GM12872 (cell line): ENCODE measurements at regions not wholly inside any gene's neighbourhood (a gene's known extent, or its start where the extent isn't known, plus 50 kb on each side); places are given as distances from the start of the nearest gene placed in this dataset.
A peak's percentile ranks its signal among the peaks of the same experiment; 100 is the strongest.

Experiments
- TF ChIP-seq, protein P1 (sequence below): IDR thresholded peaks from 3 replicates; pipeline ENCODE4 v1.5.1; 2011; ENCODE audit warnings: low read depth, mild to moderate bottlenecking, low read length, moderate library complexity; ENCODE audit not compliant: insufficient read depth

DNA sequence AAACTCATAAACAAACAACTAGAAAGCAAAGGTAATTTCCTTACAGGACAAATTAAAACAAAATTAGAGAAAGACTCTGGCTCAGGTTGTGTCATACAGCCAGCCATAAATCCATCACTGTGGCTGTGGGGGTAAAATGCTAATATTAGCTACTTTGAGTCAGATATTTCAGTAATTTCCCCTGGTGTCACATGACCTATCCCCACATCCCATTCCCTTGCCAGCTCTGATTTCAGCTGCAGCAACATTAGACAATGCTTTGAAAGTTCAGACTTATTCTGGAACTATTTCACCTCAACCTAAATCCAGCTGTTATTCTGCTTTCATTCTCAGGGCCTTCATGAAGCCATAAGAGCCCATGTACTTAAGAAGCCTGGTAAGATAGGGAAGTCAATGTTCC is 55.3 kb downstream of the RPL10L start:
- TF ChIP-seq, protein P1, sequence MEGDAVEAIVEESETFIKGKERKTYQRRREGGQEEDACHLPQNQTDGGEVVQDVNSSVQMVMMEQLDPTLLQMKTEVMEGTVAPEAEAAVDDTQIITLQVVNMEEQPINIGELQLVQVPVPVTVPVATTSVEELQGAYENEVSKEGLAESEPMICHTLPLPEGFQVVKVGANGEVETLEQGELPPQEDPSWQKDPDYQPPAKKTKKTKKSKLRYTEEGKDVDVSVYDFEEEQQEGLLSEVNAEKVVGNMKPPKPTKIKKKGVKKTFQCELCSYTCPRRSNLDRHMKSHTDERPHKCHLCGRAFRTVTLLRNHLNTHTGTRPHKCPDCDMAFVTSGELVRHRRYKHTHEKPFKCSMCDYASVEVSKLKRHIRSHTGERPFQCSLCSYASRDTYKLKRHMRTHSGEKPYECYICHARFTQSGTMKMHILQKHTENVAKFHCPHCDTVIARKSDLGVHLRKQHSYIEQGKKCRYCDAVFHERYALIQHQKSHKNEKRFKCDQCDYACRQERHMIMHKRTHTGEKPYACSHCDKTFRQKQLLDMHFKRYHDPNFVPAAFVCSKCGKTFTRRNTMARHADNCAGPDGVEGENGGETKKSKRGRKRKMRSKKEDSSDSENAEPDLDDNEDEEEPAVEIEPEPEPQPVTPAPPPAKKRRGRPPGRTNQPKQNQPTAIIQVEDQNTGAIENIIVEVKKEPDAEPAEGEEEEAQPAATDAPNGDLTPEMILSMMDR, result no peak

DNA sequence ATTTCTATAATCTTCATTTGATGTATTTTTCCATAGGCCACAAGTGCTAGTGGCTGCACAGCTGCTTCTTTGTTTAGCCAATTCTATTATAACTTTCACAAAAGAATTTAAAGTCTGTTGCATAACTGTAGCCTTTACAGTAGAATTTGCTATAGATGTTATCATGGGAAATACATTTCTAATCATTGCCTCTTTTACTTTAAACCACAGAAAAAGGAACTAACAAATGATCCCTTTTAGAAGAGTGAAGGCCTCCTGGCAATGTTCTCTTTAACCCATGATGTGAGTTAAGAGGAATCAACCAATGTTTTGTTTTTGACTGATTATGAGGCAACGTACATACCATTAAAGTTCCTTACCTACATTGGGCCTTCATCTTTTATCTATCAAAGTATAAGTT is 68.8 kb downstream of the RPL10L start:
- TF ChIP-seq, protein P1, result no peak

DNA sequence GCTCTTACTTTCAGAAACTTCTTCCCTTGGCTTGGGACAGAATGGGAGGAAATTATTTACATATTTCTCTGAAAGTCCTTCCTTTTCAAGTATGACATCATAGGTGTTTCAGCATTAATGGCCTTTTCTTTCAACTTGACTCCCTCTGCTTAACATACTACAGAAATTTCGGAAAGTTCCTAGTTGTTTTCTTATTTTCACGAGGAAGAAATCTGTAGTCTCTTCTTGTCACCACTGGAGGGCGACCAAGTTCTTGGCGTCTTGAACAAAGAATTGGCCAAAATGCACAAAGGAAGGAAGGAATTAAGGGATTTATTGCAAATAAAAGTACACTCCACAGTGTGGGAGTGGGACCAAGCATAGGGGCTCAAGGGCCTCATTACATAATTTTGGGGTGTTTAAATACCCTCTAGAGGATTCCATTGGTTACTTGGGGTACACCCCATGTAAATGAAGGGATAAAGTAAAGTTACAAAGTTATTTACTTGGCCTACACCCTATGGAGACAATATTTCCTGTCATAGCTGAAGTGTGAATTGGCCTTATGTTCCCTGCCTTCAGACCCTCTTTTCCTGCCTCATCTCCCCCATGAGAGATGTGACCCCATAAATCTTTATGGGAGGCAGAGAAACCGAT is 70.4 kb downstream of the RPL10L start:
- TF ChIP-seq, protein P1, result peak; percentile 50

DNA sequence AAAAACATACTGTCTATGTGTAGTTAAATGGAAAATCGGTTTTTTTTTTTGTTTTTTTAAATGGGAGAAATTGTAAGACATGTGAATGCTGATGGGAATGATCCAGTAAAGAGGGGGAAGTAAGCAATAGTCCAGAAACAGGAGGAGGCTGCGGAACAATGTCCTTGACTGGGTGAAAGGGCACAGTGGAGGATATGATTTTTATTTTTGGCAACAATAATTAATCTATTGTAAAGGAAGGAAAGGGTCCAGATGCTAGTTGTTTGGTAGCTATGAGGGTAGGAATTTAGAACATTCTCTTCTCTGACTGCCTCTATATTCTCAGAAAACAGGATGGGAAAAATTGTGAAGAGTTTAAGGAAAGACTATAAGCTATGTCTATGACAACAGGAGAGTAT is 76.6 kb downstream of the RPL10L start:
- TF ChIP-seq, protein P1, result no peak

DNA sequence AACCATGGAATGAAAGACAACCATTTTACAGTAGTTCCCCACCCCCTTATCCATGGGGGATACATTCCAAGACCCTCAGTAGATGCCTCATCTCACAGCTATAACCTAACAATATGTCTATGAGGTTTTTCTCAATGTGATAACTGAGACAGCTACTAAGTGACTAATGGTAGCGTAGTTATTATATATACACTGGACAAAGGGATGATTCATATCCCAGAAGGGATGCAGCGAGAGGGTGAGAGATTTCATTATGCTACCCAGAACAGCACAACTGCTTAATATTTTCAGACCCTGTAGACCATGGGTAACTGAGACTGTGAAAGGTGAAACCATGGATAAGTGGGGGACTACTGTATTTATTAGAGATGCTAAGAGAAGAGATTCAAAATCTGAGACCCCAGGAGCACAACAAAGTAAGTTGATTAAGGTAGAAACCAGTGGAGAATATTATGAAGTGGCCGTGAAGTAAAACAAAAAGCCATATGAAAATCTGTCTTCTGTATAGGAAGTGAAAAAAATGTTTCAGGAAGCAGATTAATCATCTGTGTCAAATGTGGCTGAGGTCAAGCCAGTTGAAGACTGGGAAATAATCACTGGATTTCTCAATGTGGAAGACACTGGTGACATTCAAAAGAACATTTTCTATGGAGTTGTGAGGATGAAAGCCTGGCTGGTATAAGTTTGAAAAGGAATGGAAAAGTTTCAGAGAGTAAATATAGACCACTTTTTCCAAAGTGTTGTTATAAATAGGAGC is 77.2 kb downstream of the RPL10L start:
- TF ChIP-seq, protein P1, result no peak

DNA sequence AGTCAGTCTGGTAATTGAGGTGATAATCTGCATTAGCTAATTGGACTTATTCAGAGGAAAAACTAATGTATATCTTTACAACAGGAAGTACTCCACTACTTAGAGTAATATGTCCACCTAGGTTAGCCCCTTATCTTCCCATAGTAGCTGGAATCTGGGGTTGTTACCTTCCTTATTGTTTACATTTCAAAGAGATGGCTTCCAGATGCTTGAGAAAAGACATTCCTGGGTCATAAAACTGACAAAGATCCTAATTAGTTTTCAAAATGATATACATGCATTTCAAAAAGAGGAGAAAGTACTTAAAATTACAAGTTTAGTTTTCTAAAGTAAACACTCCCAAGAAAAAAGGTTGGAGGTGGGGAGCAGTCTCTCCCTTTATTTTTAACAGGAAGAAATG is 78.1 kb downstream of the RPL10L start:
- TF ChIP-seq, protein P1, result no peak

DNA sequence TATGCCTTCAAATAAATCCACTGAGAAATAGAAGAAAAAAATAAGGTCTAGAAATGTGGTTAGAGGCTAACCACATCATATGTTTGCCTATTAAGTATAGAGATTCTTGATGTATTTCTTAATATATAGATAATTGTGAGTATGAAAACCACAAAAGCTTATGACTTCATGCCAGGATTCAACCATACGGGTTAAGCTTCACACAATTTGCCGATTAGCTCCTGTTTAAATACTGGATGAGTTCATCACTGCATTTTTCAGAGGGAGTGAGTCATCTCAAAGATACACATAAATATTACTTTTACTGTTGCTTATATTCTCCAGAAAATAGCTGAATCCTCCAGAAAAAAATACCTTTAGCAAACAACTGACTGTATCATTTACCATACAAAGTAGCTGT is 79.6 kb downstream of the RPL10L start:
- TF ChIP-seq, protein P1, result no peak
